IPS-11a (cell line): ENCODE measurements at regions not wholly inside any gene's neighbourhood (a gene's known extent, or its start where the extent isn't known, plus 50 kb on each side); places are given as distances from the start of the nearest gene placed in this dataset.
"Not testable (repeated sequence)": the region's sequence is repeated elsewhere in the genome, so short reads cannot be mapped to it uniquely, and the experiment has no call there.

Experiments
- H3K4me3 ChIP-seq: one replicate; pipeline ENCODE4 v1.5.1; 2013; ENCODE audit warnings: low read depth, low read length, control low read depth

DNA sequence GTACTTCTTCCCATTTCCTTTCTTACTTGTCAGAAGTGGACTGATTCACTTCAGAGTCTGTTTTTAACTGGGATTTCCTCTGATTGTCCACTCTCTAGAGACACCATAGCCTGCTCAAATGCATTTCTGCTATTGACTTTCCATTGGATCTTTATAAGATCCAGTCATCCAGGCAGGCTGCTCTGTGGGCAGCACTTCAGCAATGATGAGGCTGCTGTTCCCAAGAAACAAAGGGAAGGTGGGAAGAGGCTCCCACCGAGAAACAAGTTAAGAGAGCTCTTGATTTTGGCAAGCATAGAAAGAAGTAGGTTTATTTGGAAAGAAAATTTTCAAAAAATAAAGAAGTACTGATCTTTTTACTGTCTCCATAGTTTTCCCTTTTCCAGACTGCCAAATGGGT, 125.8 kb upstream of the STARD13 start:
- H3K4me3 ChIP-seq = no peak overlapping the region

DNA sequence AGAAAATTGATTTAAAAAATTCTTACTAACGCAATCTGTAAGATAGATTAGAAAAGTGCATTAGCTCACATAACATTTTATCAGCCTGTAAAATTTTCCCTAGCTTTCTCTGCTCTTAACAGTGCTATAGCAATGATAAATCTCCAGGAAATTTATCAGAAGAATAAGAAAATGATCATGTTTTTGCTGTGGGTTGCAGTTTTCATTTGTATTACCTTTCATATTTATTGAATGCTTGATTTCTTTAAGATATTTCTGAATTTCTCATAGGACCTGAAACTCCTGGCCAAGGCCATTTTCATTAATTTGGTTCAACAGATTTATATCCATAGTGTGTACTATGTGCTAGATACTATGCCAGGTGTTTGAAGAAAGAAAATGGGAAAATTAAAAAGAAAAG, 130.3 kb upstream of the STARD13 start:
- H3K4me3 ChIP-seq = no peak overlapping the region

DNA sequence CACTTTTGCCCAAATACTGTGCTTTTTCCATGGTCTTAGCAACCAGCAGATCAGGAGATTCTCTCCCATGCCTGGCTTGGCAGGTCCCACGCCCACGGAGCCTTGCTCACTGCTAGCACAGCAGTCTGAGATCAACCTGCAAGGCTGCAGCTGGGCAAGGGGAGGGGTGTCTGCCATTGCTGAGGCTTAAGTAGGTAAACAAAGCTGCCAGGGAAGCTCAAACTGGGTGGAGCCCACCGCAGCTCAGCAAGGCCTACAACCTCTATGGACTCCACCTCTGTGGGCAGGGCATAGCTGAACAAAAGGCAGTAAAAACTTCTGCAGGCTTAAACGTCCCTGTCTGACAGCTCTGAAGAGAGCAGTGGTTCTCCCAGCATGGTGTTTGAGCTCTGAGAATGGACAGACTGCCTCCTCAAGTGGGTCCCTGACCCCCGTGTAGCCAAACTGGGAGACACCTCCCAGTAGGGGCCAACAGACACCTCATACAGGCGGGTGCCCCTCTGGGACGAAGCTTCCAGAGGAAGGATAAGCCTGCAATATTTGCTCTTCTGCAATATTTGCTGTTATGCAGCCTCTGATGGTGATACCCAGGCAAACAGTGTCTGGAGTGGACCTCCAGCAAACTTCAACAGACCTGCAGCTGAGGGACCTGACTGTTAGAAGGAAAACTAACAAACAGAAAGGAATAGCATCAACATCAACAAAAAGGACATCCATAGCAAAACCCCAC, 132.8 kb upstream of the STARD13 start:
- not testable (repeated sequence) for H3K4me3 ChIP-seq

DNA sequence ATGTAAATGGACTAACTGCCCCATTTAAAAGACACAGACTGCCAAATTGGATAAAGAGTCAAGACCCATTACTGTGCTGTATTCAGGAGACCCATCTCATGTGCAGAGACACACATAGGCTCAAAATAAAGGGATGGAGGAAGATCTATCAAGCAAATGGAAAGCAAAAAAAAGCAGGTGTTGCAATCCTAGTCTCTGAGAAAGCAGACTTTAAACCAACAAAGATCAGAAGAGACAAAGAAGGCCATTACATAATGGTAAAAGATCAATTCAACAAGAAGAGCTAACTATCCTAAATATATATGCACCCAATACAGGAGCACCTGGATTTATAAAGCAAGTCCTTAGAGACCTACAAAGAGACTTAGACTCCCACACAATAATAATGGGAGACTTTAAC, 134.6 kb upstream of the STARD13 start:
- not testable (repeated sequence) for H3K4me3 ChIP-seq

DNA sequence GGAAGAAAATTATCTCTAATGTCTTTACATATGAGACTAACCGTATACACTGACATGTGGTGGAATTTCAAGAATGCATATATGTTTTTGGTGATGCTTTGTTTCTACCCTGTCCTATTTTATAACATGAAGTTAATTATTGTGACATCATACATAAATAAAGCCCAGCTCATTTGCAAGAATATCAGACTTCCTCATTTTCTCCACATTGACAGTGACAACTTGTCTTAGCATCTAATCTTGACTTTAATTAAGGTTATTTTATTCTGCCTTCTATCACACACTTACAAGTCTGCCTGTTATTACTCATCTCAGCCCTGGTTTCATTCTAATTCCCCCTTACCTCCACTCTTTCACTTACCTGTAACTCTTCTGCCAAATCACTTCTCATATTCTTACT, 140.6 kb upstream of the STARD13 start:
- no peak overlapping the region for H3K4me3 ChIP-seq

DNA sequence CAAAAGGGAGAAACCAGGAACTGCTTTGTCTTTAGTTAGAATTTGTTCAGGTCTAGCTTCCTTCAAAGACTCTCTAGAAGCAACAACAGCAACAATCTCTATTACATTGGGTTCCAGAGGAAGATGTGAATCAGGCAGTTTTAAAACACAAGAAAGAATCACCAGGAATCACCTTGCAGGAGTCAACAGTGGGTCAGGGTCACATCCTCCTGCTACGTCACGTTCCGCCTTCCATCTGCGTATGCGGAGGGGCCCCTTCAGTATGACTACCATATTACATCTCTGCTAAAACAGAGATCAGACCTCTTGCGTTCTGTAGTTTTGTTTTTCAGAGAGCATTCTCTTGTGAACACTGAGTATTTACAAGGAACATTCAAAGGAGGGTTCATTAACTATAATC, 147.8 kb upstream of the STARD13 start:
- H3K4me3 ChIP-seq = no peak overlapping the region

DNA sequence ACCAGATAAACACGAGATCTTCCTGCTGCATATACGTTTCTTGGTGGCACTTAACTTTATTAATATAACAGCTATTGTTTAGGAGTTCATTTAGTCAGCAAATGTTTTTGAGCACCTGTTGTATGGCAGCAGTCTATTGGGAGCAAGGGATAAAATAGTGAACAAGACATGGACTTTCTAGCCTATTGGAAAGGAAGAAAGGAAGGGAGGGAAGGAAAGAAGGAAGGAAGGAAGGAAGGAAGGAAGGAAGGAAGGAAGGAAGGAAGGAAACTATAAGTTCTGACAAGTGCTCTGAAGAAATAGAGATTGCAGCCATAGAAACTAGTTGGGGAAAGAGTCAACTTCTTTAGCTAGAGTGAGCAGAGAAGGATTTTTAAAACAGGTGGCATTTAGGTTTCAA, 149.1 kb upstream of the STARD13 start:
- H3K4me3 ChIP-seq = no peak overlapping the region

DNA sequence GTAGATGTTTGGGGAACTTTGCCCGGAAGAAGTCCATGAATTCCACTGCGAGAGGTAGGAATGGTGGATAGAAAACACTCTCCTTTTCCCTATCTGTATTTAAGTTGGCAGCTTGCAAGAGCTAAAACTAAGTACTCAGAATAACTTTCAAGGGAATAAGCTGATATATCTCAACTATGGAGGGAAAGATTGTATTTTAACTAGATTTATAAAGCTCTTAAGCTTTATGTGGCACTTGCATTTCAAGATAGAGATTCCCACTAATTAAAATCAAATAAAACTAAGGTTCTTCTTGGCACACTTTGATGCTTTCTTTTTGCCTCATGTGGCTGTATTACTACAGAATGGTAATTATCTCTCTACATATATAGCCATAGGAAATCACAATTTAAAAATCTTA, 149.7 kb upstream of the STARD13 start:
- H3K4me3 ChIP-seq = no peak overlapping the region

DNA sequence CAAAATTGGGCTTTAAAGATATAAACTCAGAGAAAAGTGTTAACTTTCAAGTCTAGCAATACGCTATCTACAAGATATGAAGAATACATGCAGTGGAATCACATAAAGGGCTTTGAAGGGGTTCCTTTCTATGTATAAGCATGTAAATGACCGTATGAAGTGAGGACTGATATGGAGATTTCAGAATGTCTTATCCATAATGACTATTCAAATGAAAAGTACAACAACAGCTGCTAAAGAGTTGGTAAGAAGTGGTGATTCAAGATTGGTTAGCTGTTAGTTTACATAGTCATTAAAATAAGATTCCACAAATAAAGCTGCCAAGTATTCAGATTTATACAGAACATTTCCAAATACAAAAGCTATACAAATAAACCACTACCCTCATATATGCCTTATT, 153.4 kb upstream of the STARD13 start:
- no peak overlapping the region for H3K4me3 ChIP-seq

DNA sequence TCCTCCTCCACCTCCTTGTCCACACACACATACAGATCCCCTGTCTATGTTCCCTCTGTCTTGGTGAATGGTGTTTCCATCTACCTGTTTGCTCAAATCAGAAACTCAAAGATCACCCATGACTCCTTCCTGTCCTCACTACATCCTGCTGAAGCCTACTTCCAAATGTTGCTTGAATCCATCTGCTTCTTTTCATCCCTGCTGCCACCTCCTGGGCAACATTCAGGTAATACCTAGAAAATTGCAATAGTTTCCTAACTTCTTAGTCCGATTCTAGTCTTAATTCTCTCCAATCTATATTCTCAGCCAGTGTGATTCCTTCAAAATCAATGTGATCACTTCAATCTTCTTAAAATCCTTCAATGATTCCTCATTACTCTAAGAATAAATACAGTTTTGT, 155.5 kb upstream of the STARD13 start:
- H3K4me3 ChIP-seq = no peak overlapping the region

DNA sequence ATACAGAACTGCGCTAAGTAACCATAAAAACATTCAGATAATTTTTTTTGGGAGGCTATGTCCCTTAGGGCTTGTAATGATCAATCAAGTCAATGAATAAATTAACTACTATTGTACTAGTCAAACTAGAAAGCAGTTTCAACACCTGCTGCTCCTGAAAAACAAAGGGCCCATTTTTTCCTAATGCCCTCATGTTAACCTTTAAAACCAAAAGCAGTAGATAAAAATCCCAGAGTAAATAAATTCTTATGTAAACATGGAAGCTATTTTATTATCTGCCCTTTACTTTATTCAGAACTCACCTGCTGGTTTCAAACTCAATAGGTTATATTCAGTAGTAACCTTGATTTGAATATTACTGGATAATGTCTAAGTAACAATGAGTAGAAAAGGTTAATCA, 159.5 kb upstream of the STARD13 start:
- no peak overlapping the region for H3K4me3 ChIP-seq

DNA sequence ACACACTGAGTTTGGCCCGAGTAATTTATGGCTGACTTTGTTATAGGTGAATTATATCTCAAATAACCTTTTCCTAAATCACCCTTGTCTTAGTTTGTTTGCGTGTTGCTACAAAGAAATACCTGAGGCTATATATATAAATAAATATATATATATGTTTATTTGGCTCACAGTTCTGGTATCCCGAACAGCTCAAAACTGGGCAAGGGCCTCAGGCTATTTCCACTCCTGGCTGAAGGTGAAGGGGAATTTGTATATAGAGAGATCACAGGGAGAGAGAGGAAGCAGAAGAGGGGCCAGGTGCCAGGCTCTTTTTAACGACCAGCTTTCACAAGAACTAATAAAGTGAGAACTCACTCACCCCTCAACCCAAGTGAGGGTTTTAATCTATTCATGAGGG, 159.9 kb upstream of the STARD13 start:
- no peak overlapping the region for H3K4me3 ChIP-seq

DNA sequence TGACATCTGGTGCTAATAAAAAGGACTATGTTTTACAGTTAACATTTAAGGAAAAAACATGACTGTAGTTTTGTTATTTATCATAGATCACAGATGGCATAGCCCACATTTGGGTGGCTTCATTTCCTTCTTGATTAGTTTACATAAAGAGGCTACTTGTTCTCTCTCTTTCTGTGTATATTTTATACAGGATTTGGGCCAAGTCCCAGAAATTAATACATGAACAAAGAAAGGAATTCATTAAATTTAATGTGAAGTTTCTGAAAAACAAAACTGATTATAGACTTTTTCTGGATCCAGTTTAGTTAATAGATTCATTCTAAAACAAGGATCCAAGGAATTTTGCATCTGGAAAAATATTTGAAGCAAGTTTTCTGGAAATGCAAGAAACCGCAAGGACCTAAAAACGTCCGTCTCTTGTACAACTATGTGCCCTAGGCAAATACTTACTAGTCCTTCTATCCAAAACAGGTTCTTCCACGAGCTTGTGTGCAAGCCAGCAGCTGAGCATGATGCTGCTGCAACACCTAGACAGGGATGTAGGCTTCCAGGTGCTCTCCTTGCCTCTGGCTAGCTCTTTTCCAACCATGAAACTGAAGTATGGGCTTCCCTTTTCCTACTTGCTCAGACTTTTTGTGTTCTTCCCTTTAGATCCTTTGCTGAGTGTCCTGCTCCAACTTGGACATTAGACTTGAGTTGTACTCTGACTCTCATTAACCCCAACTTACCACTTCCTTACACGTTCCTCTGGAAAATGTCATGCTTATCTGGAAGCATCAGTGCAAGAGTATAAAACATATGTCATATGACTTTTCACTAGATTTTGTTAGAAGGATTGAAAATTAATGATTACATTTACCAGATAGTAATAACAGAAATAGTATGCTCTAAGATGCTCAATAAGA, 161.5 kb upstream of the STARD13 start:
- no peak overlapping the region for H3K4me3 ChIP-seq

DNA sequence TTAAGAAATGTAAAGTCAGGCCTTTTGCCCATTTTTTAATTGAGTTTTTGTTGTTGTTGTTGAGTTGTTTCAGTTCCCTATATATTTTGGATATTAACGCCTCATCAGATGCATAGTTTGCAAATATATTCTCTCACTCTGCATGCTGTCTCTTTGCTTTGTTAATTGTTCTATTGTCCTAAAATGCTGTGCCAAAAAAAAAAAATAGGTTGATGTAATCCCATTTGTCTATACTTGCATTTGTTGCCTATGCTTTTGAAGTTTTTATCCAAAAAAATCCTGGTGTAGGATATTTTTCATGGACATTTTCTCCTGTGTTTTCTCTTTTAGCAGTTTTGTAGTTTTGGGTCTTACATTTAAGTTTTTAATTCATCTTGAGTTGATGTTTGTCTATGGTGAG, 163.3 kb upstream of the STARD13 start:
- no peak overlapping the region for H3K4me3 ChIP-seq

DNA sequence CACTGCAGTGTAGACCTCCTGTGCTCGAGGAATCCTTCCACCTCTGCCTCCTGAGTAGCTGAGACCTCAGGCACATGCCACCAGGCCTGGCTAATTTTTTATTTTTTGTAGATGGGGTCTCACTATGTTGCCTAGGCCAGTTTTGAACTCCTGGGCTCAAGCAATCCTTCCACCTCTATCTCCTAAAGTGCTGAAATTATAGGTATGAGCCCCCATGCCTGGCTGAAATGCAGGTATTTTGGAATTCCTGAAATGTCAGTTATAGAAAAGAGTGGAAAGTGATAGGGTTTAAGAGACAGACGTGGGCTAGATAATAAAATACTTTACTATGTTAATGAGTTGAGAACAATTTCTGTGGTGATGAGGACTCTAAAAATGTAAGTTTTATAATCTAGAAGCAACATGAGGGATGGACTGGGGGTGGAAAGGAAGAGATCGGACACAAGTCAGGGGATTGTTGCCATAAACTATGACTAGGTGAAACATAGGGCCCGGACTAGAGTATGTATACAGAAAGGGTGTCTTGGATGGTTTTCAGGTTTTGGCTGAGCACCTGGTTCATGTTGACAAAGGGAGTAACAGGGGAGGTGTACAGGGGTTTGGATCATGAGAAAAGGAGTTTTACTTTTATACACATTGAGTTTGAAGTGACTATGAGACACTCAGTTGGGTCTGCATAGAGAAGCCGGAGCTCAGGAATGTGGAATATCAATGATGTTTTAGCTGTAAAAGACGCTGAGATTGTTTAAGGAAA, 165.6 kb upstream of the STARD13 start:
- H3K4me3 ChIP-seq = no peak overlapping the region

DNA sequence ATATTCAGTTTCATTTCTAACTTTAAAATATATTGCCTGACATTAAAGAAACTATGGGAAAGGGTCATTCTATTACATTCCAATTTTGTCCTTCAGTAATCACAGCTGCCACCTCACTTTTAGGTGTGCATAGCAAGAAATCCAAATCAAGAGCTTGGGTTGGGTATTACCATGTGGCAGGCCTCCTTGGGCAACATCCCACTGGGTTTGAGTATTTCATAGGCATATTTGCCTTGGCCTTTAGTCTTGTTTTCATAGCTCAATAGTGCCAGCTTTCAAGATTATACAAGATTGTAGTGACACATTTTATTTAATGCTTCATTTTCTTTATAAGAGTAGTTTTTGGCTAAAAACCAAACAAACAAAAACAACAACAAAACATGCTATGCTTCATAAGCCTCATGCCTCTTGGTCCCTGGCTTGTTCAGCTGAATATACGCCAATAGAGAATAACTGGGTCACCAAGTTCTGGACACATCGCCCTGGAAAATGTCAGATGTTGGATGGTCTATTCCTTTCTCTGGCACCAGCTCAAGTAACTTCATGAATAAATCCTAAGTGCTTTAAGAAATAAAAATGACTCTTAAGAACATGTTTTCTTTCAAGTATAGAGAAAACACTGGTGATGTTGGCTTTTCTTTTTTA, 167.4 kb upstream of the STARD13 start:
- no peak overlapping the region for H3K4me3 ChIP-seq

DNA sequence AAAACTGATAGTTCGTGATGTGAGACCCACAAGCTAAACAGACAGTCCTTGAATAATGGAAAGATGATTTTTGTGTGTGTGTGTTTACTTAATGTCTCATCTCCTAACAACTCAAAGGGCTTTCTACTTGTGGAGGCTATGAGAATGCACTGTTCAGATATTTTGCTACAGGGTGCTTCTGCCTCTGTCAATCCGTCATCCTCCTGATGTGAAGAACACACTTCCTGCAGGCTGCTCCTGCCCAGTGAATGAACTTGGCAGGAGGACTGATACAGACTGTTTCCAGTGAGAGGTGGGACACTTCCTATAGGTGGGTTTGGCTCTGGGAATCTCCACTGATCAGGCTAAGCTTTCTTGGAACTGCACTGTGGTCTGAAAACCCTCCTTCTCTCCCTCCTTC, 168.4 kb upstream of the STARD13 start:
- H3K4me3 ChIP-seq = no peak overlapping the region

DNA sequence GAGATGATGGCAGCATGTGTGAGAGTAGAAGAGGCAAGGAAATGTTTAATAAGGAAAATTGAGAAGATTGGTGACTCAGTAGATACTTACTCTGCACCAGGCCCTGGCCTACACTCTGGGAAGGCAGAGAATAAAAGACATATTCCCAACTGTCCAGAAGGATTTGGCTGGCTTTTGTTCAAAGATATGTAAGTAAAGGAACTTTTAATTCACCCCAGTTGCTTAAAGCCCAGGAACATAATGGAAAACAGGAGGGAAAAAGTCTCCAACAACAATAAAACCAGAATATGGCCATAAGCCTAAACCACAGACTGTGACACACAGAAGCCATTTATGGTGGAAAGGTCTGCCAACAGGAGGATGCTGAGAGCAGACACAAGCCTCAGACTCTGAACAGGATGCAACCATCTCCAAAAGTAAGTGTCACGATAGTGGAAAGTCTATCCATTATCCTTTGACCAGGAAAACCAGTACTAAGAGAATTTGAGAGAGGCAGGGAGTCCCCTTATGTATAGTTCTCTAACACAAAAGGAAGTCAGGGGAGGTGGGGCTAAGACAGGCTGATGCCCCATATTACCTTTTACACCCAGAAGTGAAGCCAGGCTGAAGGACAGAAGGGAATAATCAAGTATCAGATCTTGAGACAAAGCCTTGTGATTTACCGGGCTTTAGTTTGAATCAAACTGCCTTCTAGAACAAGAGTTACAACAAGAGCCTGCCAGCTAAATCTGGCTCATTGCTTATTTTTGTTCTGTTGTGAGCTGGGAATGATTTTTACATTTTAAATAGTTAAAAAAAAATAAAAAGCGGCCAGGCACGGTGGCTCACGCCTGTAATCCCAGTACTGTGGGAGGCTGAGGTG, 169.5 kb upstream of the STARD13 start:
- H3K4me3 ChIP-seq = no peak overlapping the region

DNA sequence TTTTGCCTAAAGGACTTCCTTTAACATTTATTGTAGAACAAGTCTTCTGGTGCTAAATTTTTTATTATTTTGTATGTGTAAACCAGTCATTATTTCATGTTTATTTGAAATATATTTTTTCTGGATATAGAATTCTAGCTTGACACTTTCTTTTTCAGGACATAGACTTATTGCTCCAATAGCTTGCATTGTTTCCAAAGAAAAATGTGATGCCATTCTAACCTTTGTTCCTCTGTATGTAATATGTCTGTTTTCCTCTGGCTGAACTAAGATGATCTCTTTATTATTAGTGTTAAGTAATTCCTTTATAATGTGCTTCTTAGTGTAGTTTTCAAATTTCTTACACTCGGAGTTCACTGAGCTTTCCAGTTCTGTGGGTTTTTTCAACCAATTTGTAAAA, 174.1 kb upstream of the STARD13 start:
- no peak overlapping the region for H3K4me3 ChIP-seq

DNA sequence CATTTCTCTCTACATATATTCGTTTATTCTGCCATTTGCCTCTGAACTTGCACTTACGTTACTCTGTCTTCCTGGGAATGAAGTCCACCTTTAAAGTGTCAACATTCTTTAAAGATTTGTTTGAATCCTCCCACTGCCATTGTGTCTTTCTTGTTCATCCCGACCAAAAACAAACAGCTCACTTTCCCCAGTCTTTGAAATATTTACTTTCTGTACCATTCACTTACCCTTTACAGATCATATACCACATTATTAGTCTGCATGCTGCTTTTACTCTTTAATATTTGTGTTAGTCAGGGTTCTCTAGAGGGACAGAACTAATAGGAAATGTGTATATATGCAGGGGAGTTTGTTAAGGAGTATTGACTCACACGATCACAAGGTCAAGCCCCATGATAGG, 176.6 kb upstream of the STARD13 start:
- H3K4me3 ChIP-seq = no peak overlapping the region
